ENCODE measurements at regions not wholly inside any gene's neighbourhood (a gene's known extent, or its start where the extent isn't known, plus 50 kb on each side); places are given as distances from the start of the nearest gene placed in this dataset.

GRCh38 chr5:74135033-74135432 is 505.5 kb downstream of the ENC1 start:
- no peak overlapping the region for H3K4me3 ChIP-seq (replicated peaks; ENCODE audit: low read depth, low read length)
- no peak for TF ChIP-seq CTCF (IDR thresholded peaks at IDR 0.05; ENCODE audit: low read length, missing control alignments)
- DNase-seq (ENCODE audit: low read depth), result no peak

- no peak for DNase-seq (ENCODE audit: low read depth)
- no peak for TF ChIP-seq CTCF (IDR thresholded peaks at IDR 0.05; ENCODE audit: low read length, missing control alignments)
- H3K4me3 ChIP-seq (replicated peaks; ENCODE audit: low read depth, low read length), result no peak overlapping the region
Observed at GRCh38 chr5:74132485-74132884, 506.5 kb downstream of the ARHGEF28 start.

- TF ChIP-seq CTCF (IDR thresholded peaks at IDR 0.05; ENCODE audit: low read length, missing control alignments), result no peak
- H3K4me3 ChIP-seq (replicated peaks; ENCODE audit: low read depth, low read length), result no peak overlapping the region
- DNase-seq (ENCODE audit: low read depth), result no peak
Observed at GRCh38 chr5:74131250-74131649, 505.3 kb downstream of the ARHGEF28 start.

- no peak overlapping the region for H3K4me3 ChIP-seq (replicated peaks; ENCODE audit: low read depth, low read length)
- no peak for DNase-seq (ENCODE audit: low read depth)
- no peak for TF ChIP-seq CTCF (IDR thresholded peaks at IDR 0.05; ENCODE audit: low read length, missing control alignments)
Observed at GRCh38 chr5:74130155-74130897, 504.3 kb downstream of the ARHGEF28 start.

GRCh38 chr5:74127381-74128320 is 501.7 kb downstream of the ARHGEF28 start:
- no peak overlapping the region for H3K4me3 ChIP-seq (replicated peaks; ENCODE audit: low read depth, low read length)
- TF ChIP-seq CTCF (IDR thresholded peaks at IDR 0.05; ENCODE audit: low read length, missing control alignments), result peak; percentile 48
- peak; percentile 45 for DNase-seq (ENCODE audit: low read depth)

- no peak for DNase-seq (ENCODE audit: low read depth)
- no peak for TF ChIP-seq CTCF (IDR thresholded peaks at IDR 0.05; ENCODE audit: low read length, missing control alignments)
- H3K4me3 ChIP-seq (replicated peaks; ENCODE audit: low read depth, low read length), result no peak overlapping the region
Observed at GRCh38 chr5:74126294-74126693, 500.3 kb downstream of the ARHGEF28 start.
